GM18519 (cell line): ENCODE measurements at regions not wholly inside any gene's neighbourhood (a gene's known extent, or its start where the extent isn't known, plus 50 kb on each side); places are given as distances from the start of the nearest gene placed in this dataset.

Experiments used
- ATAC-seq: cut with Tn5 transposase; IDR thresholded peaks from one replicate; pipeline ENCODE4 v1.9.1; 2021; ENCODE audit warnings: mild to moderate bottlenecking, moderate library complexity; ENCODE audit not compliant: unreplicated experiment, low FRiP score

DNA sequence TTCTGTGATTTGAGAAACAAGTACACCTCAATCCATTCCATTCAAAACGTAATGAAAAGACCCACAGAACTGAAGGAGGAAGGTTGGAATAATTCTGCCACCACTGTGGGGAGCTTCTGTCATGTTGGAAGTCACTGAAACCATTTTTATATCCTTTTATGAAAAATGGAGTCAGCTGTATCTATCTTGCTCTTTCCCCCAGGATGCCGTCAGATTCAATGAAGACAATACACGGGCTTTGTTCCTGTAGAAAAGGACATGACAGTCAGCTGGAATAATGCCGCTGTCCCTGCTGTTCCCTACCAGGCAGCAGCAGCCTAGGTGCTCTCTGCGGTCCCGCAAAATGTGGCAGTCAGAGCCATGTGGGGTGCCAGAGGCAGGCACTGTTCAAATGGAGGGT is 52.5 kb upstream of the APCDD1 start:
- no peak for ATAC-seq

DNA sequence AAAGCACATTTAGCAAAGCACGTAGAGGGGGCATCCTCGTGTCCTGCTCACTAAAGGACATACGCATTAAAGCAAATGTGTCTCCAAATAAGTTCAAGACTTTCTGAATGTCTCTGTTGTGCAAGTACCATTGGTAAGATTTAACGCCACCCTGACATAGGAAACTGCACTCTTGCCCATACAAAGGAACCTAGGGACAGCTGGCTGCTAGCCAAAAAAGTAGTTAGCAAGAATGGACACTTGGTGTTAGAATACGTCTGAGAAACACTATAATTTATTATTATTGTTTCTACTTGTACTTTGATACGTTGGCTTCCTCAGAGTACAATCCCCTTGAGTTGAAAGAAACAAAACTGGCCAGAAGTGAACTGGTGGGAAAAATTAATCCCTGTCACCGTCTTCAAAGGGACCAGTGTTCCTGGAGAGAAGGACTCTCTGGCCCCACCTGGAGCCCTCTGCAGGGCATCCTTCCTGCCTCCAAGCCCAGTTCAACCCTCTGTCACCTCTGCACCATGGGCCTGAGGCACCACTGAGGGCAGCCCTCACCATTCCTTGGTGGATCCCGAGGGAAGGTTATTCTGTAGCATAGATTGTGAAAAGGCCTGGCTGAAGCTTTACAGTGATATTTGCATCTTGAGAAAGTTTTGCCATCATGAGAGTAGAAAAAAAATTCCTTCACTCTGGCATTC is 51.4 kb upstream of the APCDD1 start:
- no peak for ATAC-seq

DNA sequence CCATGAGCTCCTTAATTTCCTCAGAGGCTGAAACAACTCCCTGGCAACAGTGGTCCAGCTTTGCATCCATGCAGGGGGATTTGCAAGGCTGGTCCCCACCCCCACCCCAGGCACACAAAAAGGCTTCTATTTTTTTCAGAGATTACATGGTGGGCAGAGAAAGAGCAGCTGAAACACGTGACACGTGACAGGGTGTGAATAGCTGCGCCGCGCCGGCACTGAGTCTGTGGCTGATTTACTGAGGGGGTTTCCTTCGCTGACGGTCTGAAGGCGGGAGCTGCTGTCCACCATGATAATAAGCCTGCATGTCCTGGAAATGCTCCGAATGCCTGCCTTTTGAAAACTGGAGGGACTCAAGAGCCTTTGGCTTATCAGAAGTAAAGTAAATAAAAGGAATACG is 50.7 kb upstream of the APCDD1 start:
- no peak for ATAC-seq

DNA sequence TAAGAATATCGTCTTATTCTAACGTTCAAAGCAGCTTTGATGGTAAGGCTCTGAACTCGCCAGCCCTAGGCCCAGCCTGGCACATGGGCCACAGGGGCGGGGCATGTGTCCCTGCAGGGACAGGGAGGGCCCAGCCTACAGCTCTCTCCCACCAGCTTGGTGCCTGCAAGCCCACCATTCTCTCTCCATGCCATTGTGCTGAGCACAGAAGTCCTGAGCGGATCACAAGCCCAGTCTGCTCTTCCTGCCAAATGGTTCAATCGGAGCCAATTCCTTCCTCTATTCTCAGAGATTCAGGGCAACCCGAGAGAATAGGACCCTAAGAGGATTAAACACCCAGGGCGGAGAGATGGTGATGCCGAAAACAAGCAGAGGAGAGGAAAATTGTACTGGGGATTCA is 50.3 kb upstream of the APCDD1 start:
- no peak for ATAC-seq
